ENCODE measurements at regions not wholly inside any gene's neighbourhood (a gene's known extent, or its start where the extent isn't known, plus 50 kb on each side); places are given as distances from the start of the nearest gene placed in this dataset.
A peak's percentile ranks its signal among the peaks of the same experiment; 100 is the strongest.
"Not testable (repeated sequence)": the region's sequence is repeated elsewhere in the genome, so short reads cannot be mapped to it uniquely, and the experiment has no call there.

DNA sequence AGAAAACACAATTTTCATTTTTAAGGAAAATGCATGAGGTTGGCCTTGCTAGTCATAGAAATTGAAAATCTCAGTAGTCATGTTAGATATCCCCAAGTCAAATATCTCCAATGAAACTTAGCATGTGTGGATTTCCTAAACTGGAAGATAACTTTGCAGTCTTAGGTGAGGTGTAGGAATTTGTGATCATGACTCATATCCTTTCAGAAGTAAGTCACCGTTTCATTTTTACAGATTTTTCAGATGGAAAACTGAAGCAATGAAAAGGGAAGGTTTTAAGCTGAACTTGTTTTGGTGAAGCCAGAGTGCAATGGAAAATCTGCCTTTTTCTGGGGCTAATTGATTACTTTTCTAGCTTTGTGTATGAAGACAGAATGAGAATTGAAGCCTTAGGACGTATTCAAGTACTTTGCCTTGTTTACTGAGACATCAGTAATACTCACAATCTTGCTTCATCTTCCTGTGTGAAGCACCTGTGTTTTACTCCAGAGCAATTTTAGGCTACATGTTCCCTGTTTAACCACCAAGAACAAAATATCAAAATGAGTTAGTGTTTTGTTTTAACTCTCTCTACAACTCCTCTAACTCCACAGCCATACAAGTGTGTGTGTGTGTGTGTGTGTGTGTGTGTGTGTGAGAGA, 1662.8 kb upstream of the ADGRL3 start:
- H3K4me3 Mint-ChIP-seq, result no peak overlapping the region
- no peaks in the 10 kb centered on the region for H3K36me3 Mint-ChIP-seq (ENCODE audit: insufficient read depth)
- no peaks in the 10 kb centered on the region for H3K4me1 Mint-ChIP-seq (ENCODE audit: low read depth)
- DNase-seq, result no peak
- ATAC-seq, result no peak
- H3K9me3 Mint-ChIP-seq, result peaks cover 12% of the 10 kb centered on the region
- no peaks in the 10 kb centered on the region for H3K27me3 Mint-ChIP-seq (ENCODE audit: low read depth)

DNA sequence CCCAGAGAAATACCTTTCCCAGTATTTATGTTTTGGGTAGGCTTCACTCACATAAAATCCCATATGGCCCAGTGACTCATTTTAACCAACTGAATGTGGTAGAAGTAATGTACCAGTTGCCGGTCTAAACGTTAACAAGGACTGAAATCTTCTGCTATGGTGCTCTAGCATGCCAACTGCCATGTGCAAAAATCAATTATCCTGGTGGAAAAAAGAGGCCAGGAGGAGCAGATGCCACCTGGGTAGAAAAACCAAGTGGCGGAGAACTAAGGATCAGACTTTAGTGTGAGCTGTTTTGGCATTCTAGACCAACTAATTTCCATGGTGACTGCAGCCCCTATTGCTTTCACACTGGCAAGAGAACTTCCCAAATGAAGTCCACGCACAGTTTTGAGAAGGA, 1660.7 kb upstream of the ADGRL3 start:
- DNase-seq, result no peak
- Mint-ChIP-seq H3K4me3 (no peak overlapping the region), H3K27me3 (ENCODE audit: low read depth) (no peaks in the 10 kb centered on the region), H3K9me3 (peaks cover 8% of the 10 kb centered on the region), H3K4me1 (ENCODE audit: low read depth) (no peaks in the 10 kb centered on the region), H3K36me3 (ENCODE audit: insufficient read depth) (no peaks in the 10 kb centered on the region)
- no peak for ATAC-seq

DNA sequence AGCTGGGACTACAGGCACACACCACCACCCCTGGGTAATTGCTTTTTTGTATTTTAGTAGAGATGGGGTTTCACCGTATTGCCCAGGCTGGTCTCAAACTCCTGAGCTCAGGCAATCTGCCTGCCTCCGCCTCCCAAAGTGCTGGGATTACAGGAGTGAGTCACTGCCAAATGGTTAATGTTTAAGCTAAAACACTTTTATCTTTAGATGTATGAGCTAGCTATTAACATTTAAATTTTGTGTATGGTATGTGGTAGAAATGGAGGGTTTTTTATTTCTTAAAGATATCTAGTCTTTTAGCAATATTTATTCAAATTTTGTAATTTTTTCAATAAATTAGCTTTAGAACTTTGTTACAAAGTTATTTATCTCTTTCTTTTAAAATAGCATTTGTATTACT, 1659.8 kb upstream of the ADGRL3 start:
- H3K27me3 Mint-ChIP-seq (ENCODE audit: low read depth), result no peaks in the 10 kb centered on the region
- H3K4me3 Mint-ChIP-seq, result no peak overlapping the region
- ATAC-seq (no peak), DNase-seq (no peak)
- no peaks in the 10 kb centered on the region for H3K36me3 Mint-ChIP-seq (ENCODE audit: insufficient read depth)
- H3K4me1 Mint-ChIP-seq (ENCODE audit: low read depth), result no peaks in the 10 kb centered on the region
- H3K9me3 Mint-ChIP-seq, result peaks cover 8% of the 10 kb centered on the region

- Mint-ChIP-seq H3K27me3 (ENCODE audit: low read depth) (no peaks in the 10 kb centered on the region), H3K4me1 (ENCODE audit: low read depth) (no peaks in the 10 kb centered on the region), H3K9me3 (peaks cover 15% of the 10 kb centered on the region), H3K36me3 (ENCODE audit: insufficient read depth) (no peaks in the 10 kb centered on the region), H3K4me3 (no peak overlapping the region)
- DNase-seq, result no peak
- peak in 1 of 2 donors; percentile 41 for ATAC-seq
Observed at GRCh38 chr4:59553063-59553720, 1646.9 kb upstream of the ADGRL3 start.

DNA sequence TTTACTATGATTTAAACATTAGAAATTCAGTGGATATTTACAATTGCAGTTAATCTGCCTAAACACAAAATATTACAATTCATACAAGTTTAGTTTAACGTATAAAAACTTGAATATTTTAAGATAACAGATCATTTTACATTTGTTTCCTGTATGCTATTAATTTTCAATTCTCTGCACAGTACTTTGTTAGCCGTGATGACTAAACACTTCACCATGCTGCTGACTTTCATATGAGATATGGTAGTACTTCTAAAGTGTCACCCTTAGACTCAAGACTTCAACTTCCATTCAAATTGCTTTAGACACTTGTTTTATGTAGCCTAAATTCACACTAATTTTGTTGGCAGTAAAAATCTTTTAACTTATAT, 1646.4 kb upstream of the ADGRL3 start:
- H3K36me3 Mint-ChIP-seq (ENCODE audit: insufficient read depth), result no peaks in the 10 kb centered on the region
- H3K9me3 Mint-ChIP-seq, result peaks cover 15% of the 10 kb centered on the region
- H3K4me1 Mint-ChIP-seq (ENCODE audit: low read depth), result no peaks in the 10 kb centered on the region
- ATAC-seq (no peak), DNase-seq (no peak)
- no peak overlapping the region for H3K4me3 Mint-ChIP-seq
- no peaks in the 10 kb centered on the region for H3K27me3 Mint-ChIP-seq (ENCODE audit: low read depth)

- not testable (repeated sequence) for ATAC-seq
Observed at GRCh38 chr4:59556191-59556590, 1643.9 kb upstream of the ADGRL3 start.

GRCh38 chr4:59560141-59560648, 1639.9 kb upstream of the ADGRL3 start:
- H3K4me1 Mint-ChIP-seq (ENCODE audit: low read depth); H3K36me3 Mint-ChIP-seq (ENCODE audit: insufficient read depth); ATAC-seq; DNase-seq; H3K27me3 Mint-ChIP-seq (ENCODE audit: low read depth); H3K4me3 Mint-ChIP-seq: not testable (repeated sequence)
- peaks cover 11% of the 10 kb centered on the region for H3K9me3 Mint-ChIP-seq

More at GRCh38 chr4:59556191-59556590, 1643.9 kb upstream of the ADGRL3 start:
- not testable (repeated sequence) for DNase-seq; H3K27me3 Mint-ChIP-seq (ENCODE audit: low read depth); H3K4me3 Mint-ChIP-seq; H3K36me3 Mint-ChIP-seq (ENCODE audit: insufficient read depth); H3K4me1 Mint-ChIP-seq (ENCODE audit: low read depth)
- H3K9me3 Mint-ChIP-seq, result peaks cover 11% of the 10 kb centered on the region

DNA sequence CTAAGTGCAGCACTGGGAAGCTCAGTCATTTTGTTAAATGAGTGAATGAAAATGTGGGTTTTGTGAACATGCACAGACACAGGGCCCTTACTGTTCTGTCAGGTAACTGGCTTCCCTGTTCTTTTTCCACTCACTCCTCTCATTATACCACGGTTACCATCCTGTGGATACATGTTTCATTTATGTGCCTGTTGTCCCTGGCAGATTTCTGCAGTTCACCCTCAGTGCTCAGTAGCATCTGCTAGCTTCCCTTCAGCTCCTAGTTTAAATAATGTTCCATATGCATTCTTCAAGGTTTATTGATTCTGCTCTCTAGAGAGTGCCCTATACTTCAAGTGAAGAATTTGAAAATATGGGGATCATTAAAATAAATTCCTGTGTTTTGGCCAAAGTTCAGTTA, 1634.3 kb upstream of the ADGRL3 start:
- Mint-ChIP-seq H3K27me3 (ENCODE audit: low read depth) (no peaks in the 10 kb centered on the region), H3K36me3 (ENCODE audit: insufficient read depth) (no peaks in the 10 kb centered on the region), H3K4me3 (no peak overlapping the region), H3K9me3 (no peaks in the 10 kb centered on the region), H3K4me1 (ENCODE audit: low read depth) (no peaks in the 10 kb centered on the region)
- DNase-seq, result no peak
- no peak for ATAC-seq

DNA sequence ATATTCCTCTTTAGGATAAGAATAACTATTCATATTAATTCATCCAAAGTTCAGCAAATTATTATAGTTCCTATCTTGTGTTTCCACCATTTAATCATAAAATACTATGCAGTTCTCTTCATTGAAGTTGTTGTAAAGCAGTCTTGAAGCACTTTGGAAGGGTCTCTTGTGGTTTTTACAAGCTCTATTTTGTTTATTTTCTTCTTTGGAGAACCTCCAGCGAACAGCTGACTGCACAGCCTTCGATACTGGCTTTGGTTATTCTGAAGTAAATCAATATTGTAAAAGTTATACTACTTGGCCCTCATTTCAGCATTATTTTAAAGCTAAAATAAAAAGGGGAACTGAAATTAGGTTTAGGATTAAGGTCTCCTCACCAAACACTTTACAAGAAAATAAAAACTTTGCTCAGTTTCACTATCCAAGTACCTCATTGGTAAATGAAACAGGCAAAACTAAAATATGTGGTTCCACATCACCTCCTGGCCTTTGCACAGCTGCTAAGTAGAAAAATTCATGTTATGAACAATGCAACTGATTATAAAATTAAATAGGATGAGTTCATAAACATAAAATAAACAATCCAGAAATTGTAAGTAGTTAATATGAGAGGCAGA, 1629.2 kb upstream of the ADGRL3 start:
- Mint-ChIP-seq H3K4me3 (no peak overlapping the region), H3K36me3 (ENCODE audit: insufficient read depth) (no peaks in the 10 kb centered on the region), H3K27me3 (ENCODE audit: low read depth) (no peaks in the 10 kb centered on the region), H3K4me1 (ENCODE audit: low read depth) (no peaks in the 10 kb centered on the region), H3K9me3 (peaks cover 16% of the 10 kb centered on the region)
- no peak for DNase-seq
- no peak for ATAC-seq

- no peaks in the 10 kb centered on the region for H3K36me3 Mint-ChIP-seq (ENCODE audit: insufficient read depth)
- no peaks in the 10 kb centered on the region for H3K27me3 Mint-ChIP-seq (ENCODE audit: low read depth)
- no peak for ATAC-seq
Observed at GRCh38 chr4:59571805-59572430, 1628.2 kb upstream of the ADGRL3 start.

GRCh38 chr4:59583845-59584568, 1616.1 kb upstream of the ADGRL3 start:
- DNase-seq (no peak), ATAC-seq (no peak)
- Mint-ChIP-seq H3K4me1 (ENCODE audit: low read depth) (no peaks in the 10 kb centered on the region), H3K27me3 (ENCODE audit: low read depth) (no peaks in the 10 kb centered on the region), H3K36me3 (ENCODE audit: insufficient read depth) (no peaks in the 10 kb centered on the region), H3K4me3 (no peak overlapping the region), H3K9me3 (peaks cover 23% of the 10 kb centered on the region)

More at GRCh38 chr4:59571805-59572430, 1628.2 kb upstream of the ADGRL3 start:
- Mint-ChIP-seq H3K9me3 (peaks cover 16% of the 10 kb centered on the region), H3K4me1 (ENCODE audit: low read depth) (no peaks in the 10 kb centered on the region), H3K4me3 (no peak overlapping the region)
- no peak for DNase-seq

- DNase-seq (no peak), ATAC-seq (no peak)
- H3K27me3 Mint-ChIP-seq (ENCODE audit: low read depth), result no peaks in the 10 kb centered on the region
- H3K4me1 Mint-ChIP-seq (ENCODE audit: low read depth), result no peaks in the 10 kb centered on the region
- H3K9me3 Mint-ChIP-seq, result peaks cover 10% of the 10 kb centered on the region
- no peaks in the 10 kb centered on the region for H3K36me3 Mint-ChIP-seq (ENCODE audit: insufficient read depth)
- H3K4me3 Mint-ChIP-seq, result no peak overlapping the region
Observed at GRCh38 chr4:59597536-59598329, 1602.4 kb upstream of the ADGRL3 start.

GRCh38 chr4:59598330-59598618, 1601.9 kb upstream of the ADGRL3 start:
- DNase-seq (no peak), ATAC-seq (no peak)
- H3K4me1 Mint-ChIP-seq (ENCODE audit: low read depth), result no peaks in the 10 kb centered on the region
- H3K4me3 Mint-ChIP-seq, result no peak overlapping the region
- H3K27me3 Mint-ChIP-seq (ENCODE audit: low read depth), result no peaks in the 10 kb centered on the region
- H3K36me3 Mint-ChIP-seq (ENCODE audit: insufficient read depth), result no peaks in the 10 kb centered on the region
- H3K9me3 Mint-ChIP-seq, result peaks cover 10% of the 10 kb centered on the region

- ATAC-seq (no peak), DNase-seq (no peak)
- Mint-ChIP-seq H3K4me3 (no peak overlapping the region), H3K36me3 (ENCODE audit: insufficient read depth) (no peaks in the 10 kb centered on the region), H3K4me1 (ENCODE audit: low read depth) (no peaks in the 10 kb centered on the region), H3K9me3 (peaks cover 13% of the 10 kb centered on the region), H3K27me3 (ENCODE audit: low read depth) (no peaks in the 10 kb centered on the region)
Observed at GRCh38 chr4:59608466-59608865, 1591.7 kb upstream of the ADGRL3 start.

Measured in activated T-cell treated with anti-CD3 and anti-CD28 coated beads, Interleukin-2, amount 50 U/mL, for 4 hours (primary cell).